ENCODE measurements at regions not wholly inside any gene's neighbourhood (a gene's known extent, or its start where the extent isn't known, plus 50 kb on each side); places are given as distances from the start of the nearest gene placed in this dataset.

- BruUV-seq (replicated peaks): no TSS peak
- Histone ChIP-seq H3K4me3 (no peak overlapping the region), H3K4me1 (ENCODE audit: control insufficient read depth, insufficient read depth, low read length) (no peaks in the 10 kb centered on the region), H2AFZ (ENCODE audit: control insufficient read depth, low read depth, low read length) (no peak overlapping the region), H3K9ac (ENCODE audit: control insufficient read depth, insufficient read depth, low read length) (no peak overlapping the region), H3K9me3 (replicated peaks; ENCODE audit: control insufficient read depth, insufficient read depth, low read length) (peaks cover 4% of the 10 kb centered on the region; the same call in 1 of the 3 replicates), H4K20me1 (ENCODE audit: control insufficient read depth, insufficient read depth) (no peaks in the 10 kb centered on the region), H3K27me3 (replicated peaks in 1 of 2; ENCODE audit: control insufficient read depth in 2 of 2, insufficient read depth in 2 of 2, low read length in 1 of 2) (no peaks in the 10 kb centered on the region), H3K36me3 (ENCODE audit: control insufficient read depth in 2 of 2, insufficient read depth in 2 of 2, low read length in 1 of 2) (no peaks in the 10 kb centered on the region), H3K27ac (ENCODE audit: control insufficient read depth, insufficient read depth) (no peak overlapping the region), H3K79me2 (ENCODE audit: control insufficient read depth, insufficient read depth, low read length) (no peaks in the 10 kb centered on the region), H3K4me2 (ENCODE audit: control insufficient read depth, insufficient read depth) (no peak overlapping the region)
- ChIA-PET POLR2A (no interaction called here), RAD21 (ENCODE audit: unreplicated experiment) (no interaction called here), SMC1A (ENCODE audit: uncharacterized antibody, unreplicated experiment) (interaction anchor here (0.7 kb wide), 1 partner anchor 11 kb away, joined by 3 read pairs; no protein-coding TSS in a partner anchor), CTCF (no interaction called here)
- no peak for ATAC-seq
- TF ChIP-seq CBX3 (IDR thresholded peaks at IDR 0.05; ENCODE audit: borderline replicate concordance, low read depth): no peak
- TF ChIP-seq RAD21 (IDR thresholded peaks at IDR 0.05; ENCODE audit: insufficient read depth, low read depth, low read length): no peak
- no peak for TF ChIP-seq POLR2AphosphoS5 (IDR thresholded peaks at IDR 0.05; ENCODE audit: low read length)
- TF ChIP-seq NR2C1 (IDR thresholded peaks at IDR 0.05): no peak
- TF ChIP-seq NRF1 (conservative IDR thresholded peaks at IDR 0.05; ENCODE audit: low read depth, low read length): no peak
- no peak for TF ChIP-seq REST (IDR thresholded peaks at IDR 0.05; ENCODE audit: low read depth, low read length)
- no peak for TF ChIP-seq ZNF217 (IDR thresholded peaks at IDR 0.05)
- no peak for TF ChIP-seq RAD51 (IDR thresholded peaks at IDR 0.05)
- TF ChIP-seq MTA3 (IDR thresholded peaks at IDR 0.05; ENCODE audit: borderline replicate concordance, low read length): no peak
- TF ChIP-seq TBL1XR1 (IDR thresholded peaks at IDR 0.05; ENCODE audit: low read depth, low read length): no peak
- TF ChIP-seq STAT3 (IDR thresholded peaks at IDR 0.05; ENCODE audit: low read depth, low read length): no peak
- TF ChIP-seq TCF7 (IDR thresholded peaks at IDR 0.05; ENCODE audit: borderline replicate concordance): no peak
- TF ChIP-seq BCL11A (IDR thresholded peaks at IDR 0.05; ENCODE audit: low read depth, low read length): no peak
- no peak for TF ChIP-seq BMI1 (IDR thresholded peaks at IDR 0.05; ENCODE audit: borderline replicate concordance)
- no peak for TF ChIP-seq ATF7 (IDR thresholded peaks at IDR 0.05; ENCODE audit: low read depth)
- TF ChIP-seq GATAD2B (conservative IDR thresholded peaks at IDR 0.05; ENCODE audit: low read depth): no peak
- no peak for TF ChIP-seq MEF2A (IDR thresholded peaks at IDR 0.05; ENCODE audit: insufficient read depth, low read depth, low read length)
- 0% methylated on average over 1 of the region's 1 CpG for WGBS (ENCODE audit: insufficient coverage, insufficient replicate concordance, low lambda C conversion rate, missing lambda C conversion rate)
- DNase-seq (ENCODE audit: low read depth, low spot score): no peak
- in situ Hi-C loops (cut with MboI) (no loop called here), intact Hi-C loops (cut with micrococcal nuclease; ENCODE audit: unreplicated experiment) (no loop called here)
- no peak for FAIRE-seq
These were observed 55.9 kb upstream of the GJB6 start for GRCh38 chr13:20287976-20288375.
